HCT116 (cell line): ENCODE measurements at regions not wholly inside any gene's neighbourhood (a gene's known extent, or its start where the extent isn't known, plus 50 kb on each side); places are given as distances from the start of the nearest gene placed in this dataset.

ENCODE experiments used
- ATAC-seq: fragments of 200-7000 bp; cut with Tn5 transposase; 2 replicates; pipeline ENCODE4 v1.9.1; 2020; ENCODE audit warnings: mild to moderate bottlenecking, moderate library complexity
- BruUV-seq: library from RNA; stranded (reverse); fragments of 400-500 nt; replicated peaks from 2 replicates; lab custom pipeline; 2021; lab: Mats Ljungman, UMichigan
- CTCF ChIA-PET: fragments of 300-600 bp; sonication (Branson Sonifier 250); formaldehyde crosslinking; loops from one replicate; lab custom pipeline; 2021; ENCODE audit warnings: antibody characterized with exemption; lab: Charles Lee
- POLR2A ChIA-PET: fragments of 300-600, 350-600 bp; sonication (Branson Sonifier 250); formaldehyde crosslinking; loops from one replicate; lab custom pipeline; 2021; ENCODE audit warnings: antibody characterized with exemption; lab: Charles Lee
- RAD21 ChIA-PET, 2 experiments: fragments of 300-600 bp; sonication (Branson Sonifier 250); formaldehyde crosslinking; loops; one replicate each; lab custom pipeline; 2023; ENCODE audit warnings: low total read pairs in 2 of 2; ENCODE audit not compliant: uncharacterized antibody in 2 of 2, unreplicated experiment in 2 of 2, low non-redundant PET in 1 of 2; lab: Charles Lee
- DNase-seq: peaks from one replicate; pipeline ENCODE4 v3.0.0-alpha.2; 2010; ENCODE audit warnings: low read depth, low spot score
- H2AFZ ChIP-seq: fragments of 200-600 bp; shearing (Covaris generic), sonication (generic); 2 replicates; pipeline ENCODE4 v1.6.1; 2017; ENCODE audit warnings: low read depth, mixed run types, mixed read lengths, antibody characterized with exemption, low read length; ENCODE audit not compliant: poor library complexity, severe bottlenecking
- H3K27ac ChIP-seq: 2 replicates; pipeline ENCODE4 v1.5.1; 2012; ENCODE audit warnings: low read depth, low read length
- H3K27me3 ChIP-seq: fragments of 200-600 bp; sonication (generic); 2 replicates; pipeline ENCODE4 v1.6.1; 2016; ENCODE audit warnings: mixed run types, low read length, mixed read lengths; ENCODE audit not compliant: insufficient read depth
- H3K36me3 ChIP-seq, 2 experiments: fragments of 200-500 bp in 1 of 2; fragments of 200-600 bp in 1 of 2; sonication (Bioruptor generic) in 1 of 2; sonication (generic) in 1 of 2; 2 replicates each; pipeline versions ENCODE4 v1.5.1 to v1.6.1; 2014 to 2016; ENCODE audit warnings: low read length in 2 of 2, inconsistent platforms in 1 of 2, mixed read lengths in 1 of 2, mixed run types in 1 of 2; ENCODE audit not compliant: insufficient read depth in 2 of 2, control insufficient read depth in 1 of 2
- H3K4me1 ChIP-seq, 2 experiments: fragments of 200-600 bp in 1 of 2; sonication (generic) in 1 of 2; 2 replicates each; pipeline versions ENCODE4 v1.5.1 to v1.6.1; 2012 to 2017; ENCODE audit warnings: low read length in 2 of 2, inconsistent platforms in 1 of 2, mild to moderate bottlenecking in 1 of 2, mixed read lengths in 1 of 2, mixed run types in 1 of 2, moderate library complexity in 1 of 2; ENCODE audit not compliant: insufficient read depth in 2 of 2, control insufficient read depth in 1 of 2
- H3K4me2 ChIP-seq: fragments of 200-600 bp; sonication (generic); 2 replicates; pipeline ENCODE4 v1.6.1; 2017; ENCODE audit warnings: mixed run types, low read length, mixed read lengths
- H3K4me3 ChIP-seq, 2 experiments: fragments of 200-600 bp in 1 of 2; sonication (generic) in 1 of 2; replicated peaks in 1 of 2; 2 replicates each; pipeline ENCODE4 v1.5.1; 2011 to 2016; ENCODE audit warnings: low read length in 2 of 2, control low read depth in 1 of 2, low read depth in 1 of 2, mild to moderate bottlenecking in 1 of 2, mixed read lengths in 1 of 2, mixed run types in 1 of 2
- H3K79me2 ChIP-seq: fragments of 200-600 bp; sonication (generic); 2 replicates; pipeline ENCODE4 v1.6.1; 2017; ENCODE audit warnings: mild to moderate bottlenecking, mixed run types, low read length, moderate library complexity, mixed read lengths; ENCODE audit not compliant: insufficient read depth
- H3K9ac ChIP-seq: fragments of 200-600 bp; sonication (generic); 2 replicates; pipeline ENCODE4 v1.6.1; 2016; ENCODE audit warnings: low read length, mixed read lengths
- H3K9me2 ChIP-seq: fragments of 200-600 bp; sonication (generic), shearing (Covaris generic); 2 replicates; pipeline ENCODE4 v1.6.1; 2017; ENCODE audit warnings: mixed run types, mild to moderate bottlenecking, moderate library complexity; ENCODE audit not compliant: insufficient read depth
- H3K9me3 ChIP-seq, 2 experiments: fragments of 200-500 bp in 1 of 2; fragments of 200-600 bp in 1 of 2; sonication (Bioruptor generic) in 1 of 2; sonication (generic) in 1 of 2; 2 replicates each; pipeline ENCODE4 v1.6.1; 2014 to 2017; ENCODE audit warnings: low read length in 2 of 2, mixed read lengths in 2 of 2, inconsistent platforms in 1 of 2, low read depth in 1 of 2, mild to moderate bottlenecking in 1 of 2, mixed run types in 1 of 2, moderate library complexity in 1 of 2; ENCODE audit not compliant: control insufficient read depth in 1 of 2, insufficient read depth in 1 of 2
- H4K20me1 ChIP-seq: fragments of 200-600 bp; sonication (generic), shearing (Covaris generic); 2 replicates; pipeline ENCODE4 v1.6.1; 2017; ENCODE audit warnings: mixed run types, mild to moderate bottlenecking, moderate library complexity; ENCODE audit not compliant: insufficient read depth
- CBX3 ChIP-seq: IDR thresholded peaks from 2 replicates; pipeline ENCODE4 v1.6.1; 2012; ENCODE audit warnings: low read depth
- CEBPB ChIP-seq: IDR thresholded peaks from 2 replicates; pipeline ENCODE4 v1.6.1; 2012; ENCODE audit warnings: low read depth
- ELF1 ChIP-seq: IDR thresholded peaks from 2 replicates; pipeline ENCODE4 v1.6.1; 2012; ENCODE audit warnings: low read depth, borderline replicate concordance
- FOSL1 ChIP-seq: IDR thresholded peaks from 2 replicates; pipeline ENCODE4 v1.6.1; 2012; ENCODE audit warnings: low read depth
- POLR2AphosphoS5 ChIP-seq: IDR thresholded peaks from 2 replicates; pipeline ENCODE4 v1.6.1; 2011; ENCODE audit warnings: mild to moderate bottlenecking, low read depth, low read length, moderate library complexity
- RAD21 ChIP-seq: IDR thresholded peaks from 2 replicates; pipeline ENCODE4 v1.6.1; 2012; ENCODE audit warnings: low read depth, mild to moderate bottlenecking
- SP1 ChIP-seq: IDR thresholded peaks from 2 replicates; pipeline ENCODE4 v1.6.1; 2012; ENCODE audit warnings: low read depth
- TCF7L2 ChIP-seq: IDR thresholded peaks from 2 replicates; pipeline ENCODE4 v1.7.0; 2011; ENCODE audit warnings: borderline replicate concordance, inconsistent platforms; ENCODE audit not compliant: insufficient read depth, insufficient read length; ENCODE audit errors: extremely low read depth
- ZFX ChIP-seq: fragments of 450-650 bp; IDR thresholded peaks from 2 replicates; pipeline ENCODE4 v1.6.1; 2017
- ZNF274 ChIP-seq: fragments of 200-500 bp; sonication (Bioruptor generic); IDR thresholded peaks from 2 replicates; pipeline ENCODE4 v1.6.1; 2014; ENCODE audit warnings: mild to moderate bottlenecking, low read depth, low read length, inconsistent platforms
- intact Hi-C: fragments of 100-400 bp; cut with micrococcal nuclease; formaldehyde crosslinking; loops from 2 replicates; pipeline ENCODE4 v1.10.0; 2022
- TF ChIP-seq, protein P1 (sequence below), 3 experiments: fragments of 200-600 bp in 1 of 3; sonication (generic) in 1 of 3; IDR thresholded peaks in 2 of 3; conservative IDR thresholded peaks in 1 of 3; 2 replicates each; pipeline ENCODE4 v1.5.1; 2012 to 2017; ENCODE audit warnings: low read depth in 2 of 3, low read length in 2 of 3, antibody characterized with exemption in 1 of 3, borderline replicate concordance in 1 of 3, control low read depth in 1 of 3, mild to moderate bottlenecking in 1 of 3, mixed read lengths in 1 of 3, mixed run types in 1 of 3, moderate library complexity in 1 of 3; ENCODE audit not compliant: insufficient read depth in 1 of 3
- TF ChIP-seq, protein P2 (sequence below): IDR thresholded peaks from 2 replicates; pipeline ENCODE4 v1.6.1; 2012
- TF ChIP-seq, protein P3 (sequence below): IDR thresholded peaks from 2 replicates; pipeline ENCODE4 v1.6.1; 2011; ENCODE audit warnings: mild to moderate bottlenecking, low read length, moderate library complexity; ENCODE audit not compliant: insufficient replicate concordance; ENCODE audit errors: extremely low read depth
- TF ChIP-seq, protein P4 (sequence below): IDR thresholded peaks from 2 replicates; pipeline ENCODE4 v1.6.1; 2012

DNA sequence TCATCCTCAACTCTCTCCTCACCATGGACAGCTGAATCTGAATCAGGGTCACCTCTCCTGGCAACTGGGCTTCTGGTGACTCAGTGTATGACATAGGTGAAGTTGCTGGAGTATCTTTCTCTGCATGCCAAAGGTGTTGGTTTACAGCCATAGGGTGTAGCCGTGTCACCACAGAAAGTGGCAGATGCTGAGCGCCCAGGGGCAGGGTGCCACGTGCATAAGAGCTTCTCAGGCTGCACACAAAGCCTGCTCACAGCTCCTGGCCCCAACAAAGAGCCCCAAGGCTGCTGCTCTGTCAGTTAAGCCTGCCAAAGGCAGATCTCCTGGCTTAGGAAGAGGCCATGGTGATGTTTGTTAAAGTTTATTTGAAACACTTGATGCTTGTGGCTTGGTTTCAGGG is 297.7 kb upstream of the WWC1 start:
- Histone ChIP-seq H3K9me3 (no peaks in the 10 kb centered on the region), H3K27ac (no peak overlapping the region), H3K9ac (no peak overlapping the region), H3K9me2 (no peaks in the 10 kb centered on the region), H3K36me3 (no peaks in the 10 kb centered on the region), H4K20me1 (no peaks in the 10 kb centered on the region), H3K4me1 (no peaks in the 10 kb centered on the region), H2AFZ (no peak overlapping the region), H3K4me2 (no peak overlapping the region), H3K79me2 (no peaks in the 10 kb centered on the region), H3K4me3 (no peak overlapping the region), H3K27me3 (peaks cover 33% of the 10 kb centered on the region)
- intact Hi-C loops, result no loop called here
- ChIA-PET RAD21 (no interaction called here), CTCF (no interaction called here), POLR2A (no interaction called here)
- BruUV-seq, result no TSS peak
- DNase-seq (no peak), ATAC-seq (no peak)
- TF ChIP-seq, protein P1, sequence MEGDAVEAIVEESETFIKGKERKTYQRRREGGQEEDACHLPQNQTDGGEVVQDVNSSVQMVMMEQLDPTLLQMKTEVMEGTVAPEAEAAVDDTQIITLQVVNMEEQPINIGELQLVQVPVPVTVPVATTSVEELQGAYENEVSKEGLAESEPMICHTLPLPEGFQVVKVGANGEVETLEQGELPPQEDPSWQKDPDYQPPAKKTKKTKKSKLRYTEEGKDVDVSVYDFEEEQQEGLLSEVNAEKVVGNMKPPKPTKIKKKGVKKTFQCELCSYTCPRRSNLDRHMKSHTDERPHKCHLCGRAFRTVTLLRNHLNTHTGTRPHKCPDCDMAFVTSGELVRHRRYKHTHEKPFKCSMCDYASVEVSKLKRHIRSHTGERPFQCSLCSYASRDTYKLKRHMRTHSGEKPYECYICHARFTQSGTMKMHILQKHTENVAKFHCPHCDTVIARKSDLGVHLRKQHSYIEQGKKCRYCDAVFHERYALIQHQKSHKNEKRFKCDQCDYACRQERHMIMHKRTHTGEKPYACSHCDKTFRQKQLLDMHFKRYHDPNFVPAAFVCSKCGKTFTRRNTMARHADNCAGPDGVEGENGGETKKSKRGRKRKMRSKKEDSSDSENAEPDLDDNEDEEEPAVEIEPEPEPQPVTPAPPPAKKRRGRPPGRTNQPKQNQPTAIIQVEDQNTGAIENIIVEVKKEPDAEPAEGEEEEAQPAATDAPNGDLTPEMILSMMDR (IDR thresholded peaks at IDR 0.05 in 2 of 3, conservative IDR thresholded peaks at IDR 0.05 in 1 of 3; ENCODE audit: borderline replicate concordance in 1 of 3, insufficient read depth in 1 of 3, low read depth in 2 of 3, low read length in 2 of 3), result no peak
- TF ChIP-seq, protein P2, sequence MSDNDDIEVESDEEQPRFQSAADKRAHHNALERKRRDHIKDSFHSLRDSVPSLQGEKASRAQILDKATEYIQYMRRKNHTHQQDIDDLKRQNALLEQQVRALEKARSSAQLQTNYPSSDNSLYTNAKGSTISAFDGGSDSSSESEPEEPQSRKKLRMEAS, result no peak
- no peak for TF ChIP-seq ZFX
- TF ChIP-seq ELF1, result no peak
- TF ChIP-seq POLR2AphosphoS5, result no peak

DNA sequence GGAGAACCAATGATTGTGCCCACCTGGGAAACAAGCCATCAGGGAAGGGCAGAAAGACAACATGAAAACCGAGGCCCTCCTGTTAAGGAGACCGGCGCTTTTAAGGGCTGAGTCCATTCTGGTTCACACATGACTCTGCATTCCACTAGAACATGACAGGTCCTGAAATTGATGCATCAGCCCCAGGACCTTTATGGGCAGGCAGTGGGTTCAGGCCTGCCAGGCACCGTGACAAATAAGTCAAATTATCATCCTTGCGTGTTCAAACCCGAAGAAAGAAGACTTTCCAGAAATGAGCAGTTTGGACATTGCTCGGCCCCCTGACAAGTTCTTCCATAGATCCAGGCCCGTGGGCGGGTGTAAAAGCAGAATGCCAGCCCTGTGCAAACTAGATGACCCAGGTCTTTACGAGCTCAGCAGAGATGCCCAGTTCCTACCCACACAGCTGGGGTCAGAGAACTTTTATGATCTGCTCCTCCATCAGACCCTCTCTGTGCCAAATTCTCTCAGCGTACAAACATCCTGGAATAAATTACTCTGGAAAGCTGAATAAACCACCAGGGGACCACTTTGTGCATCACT is 295.5 kb upstream of the WWC1 start:
- intact Hi-C loops, result no loop called here
- CTCF ChIA-PET, result no interaction called here
- no TSS peak for BruUV-seq
- DNase-seq (no peak), ATAC-seq (no peak)
- no peaks in the 10 kb centered on the region for H3K4me1 ChIP-seq
- POLR2A ChIA-PET, result no interaction called here
- no peak overlapping the region for H3K9ac ChIP-seq
- H2AFZ ChIP-seq, result no peak overlapping the region
- H3K9me3 ChIP-seq, result no peaks in the 10 kb centered on the region
- no peaks in the 10 kb centered on the region for H3K79me2 ChIP-seq
- H3K27ac ChIP-seq, result no peak overlapping the region
- H3K9me2 ChIP-seq, result no peaks in the 10 kb centered on the region
- RAD21 ChIA-PET, result no interaction called here
- no peak overlapping the region for H3K4me2 ChIP-seq
- peaks cover 24% of the 10 kb centered on the region for H3K27me3 ChIP-seq
- H3K36me3 ChIP-seq, result no peaks in the 10 kb centered on the region
- H3K4me3 ChIP-seq, result no peak overlapping the region
- H4K20me1 ChIP-seq, result no peaks in the 10 kb centered on the region
- TF ChIP-seq, protein P3, sequence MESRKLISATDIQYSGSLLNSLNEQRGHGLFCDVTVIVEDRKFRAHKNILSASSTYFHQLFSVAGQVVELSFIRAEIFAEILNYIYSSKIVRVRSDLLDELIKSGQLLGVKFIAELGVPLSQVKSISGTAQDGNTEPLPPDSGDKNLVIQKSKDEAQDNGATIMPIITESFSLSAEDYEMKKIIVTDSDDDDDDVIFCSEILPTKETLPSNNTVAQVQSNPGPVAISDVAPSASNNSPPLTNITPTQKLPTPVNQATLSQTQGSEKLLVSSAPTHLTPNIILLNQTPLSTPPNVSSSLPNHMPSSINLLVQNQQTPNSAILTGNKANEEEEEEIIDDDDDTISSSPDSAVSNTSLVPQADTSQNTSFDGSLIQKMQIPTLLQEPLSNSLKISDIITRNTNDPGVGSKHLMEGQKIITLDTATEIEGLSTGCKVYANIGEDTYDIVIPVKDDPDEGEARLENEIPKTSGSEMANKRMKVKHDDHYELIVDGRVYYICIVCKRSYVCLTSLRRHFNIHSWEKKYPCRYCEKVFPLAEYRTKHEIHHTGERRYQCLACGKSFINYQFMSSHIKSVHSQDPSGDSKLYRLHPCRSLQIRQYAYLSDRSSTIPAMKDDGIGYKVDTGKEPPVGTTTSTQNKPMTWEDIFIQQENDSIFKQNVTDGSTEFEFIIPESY, result no peak
- TF ChIP-seq POLR2AphosphoS5 (no peak), SP1 (no peak), ZNF274 (no peak), CEBPB (no peak), RAD21 (no peak), CBX3 (no peak), TCF7L2 (no peak), FOSL1 (no peak)
- TF ChIP-seq, protein P4, sequence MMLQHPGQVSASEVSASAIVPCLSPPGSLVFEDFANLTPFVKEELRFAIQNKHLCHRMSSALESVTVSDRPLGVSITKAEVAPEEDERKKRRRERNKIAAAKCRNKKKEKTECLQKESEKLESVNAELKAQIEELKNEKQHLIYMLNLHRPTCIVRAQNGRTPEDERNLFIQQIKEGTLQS, result no peak
- TF ChIP-seq, protein P2, result no peak
